H9 (cell line): ENCODE measurements at regions not wholly inside any gene's neighbourhood (a gene's known extent, or its start where the extent isn't known, plus 50 kb on each side); places are given as distances from the start of the nearest gene placed in this dataset.
A peak's percentile ranks its signal among the peaks of the same experiment; 100 is the strongest.
"Not testable (repeated sequence)": the region's sequence is repeated elsewhere in the genome, so short reads cannot be mapped to it uniquely, and the experiment has no call there.

ENCODE experiments used
- DNase-seq: peaks from one replicate; pipeline ENCODE4 v3.0.0-alpha.2; 2017
- H2AFZ ChIP-seq: one replicate; pipeline ENCODE4 v1.6.1; 2013; ENCODE audit warnings: mild to moderate bottlenecking, low read length, control low read depth, moderate library complexity
- H2AK5ac ChIP-seq: 2 replicates; pipeline ENCODE4 v1.6.1; 2013; ENCODE audit warnings: low read length, control low read depth, mixed read lengths; ENCODE audit not compliant: insufficient read length
- H2BK120ac ChIP-seq: one replicate; pipeline ENCODE4 v1.6.1; 2013; ENCODE audit warnings: low read depth, mild to moderate bottlenecking, low read length, control low read depth, inconsistent platforms; ENCODE audit not compliant: poor library complexity, severe bottlenecking
- H2BK12ac ChIP-seq: 2 replicates; pipeline ENCODE4 v1.6.1; 2013; ENCODE audit warnings: low read length, control low read depth, mixed read lengths, low read depth; ENCODE audit not compliant: insufficient read length
- H2BK15ac ChIP-seq: 2 replicates; pipeline ENCODE4 v1.6.1; 2013; ENCODE audit warnings: low read depth, low read length, control low read depth
- H2BK20ac ChIP-seq: one replicate; pipeline ENCODE4 v1.6.1; 2013; ENCODE audit warnings: low read depth, mild to moderate bottlenecking, low read length, control low read depth, inconsistent platforms; ENCODE audit not compliant: poor library complexity, severe bottlenecking
- H2BK5ac ChIP-seq: 2 replicates; pipeline ENCODE4 v1.6.1; 2013; ENCODE audit warnings: low read length, control low read depth, mixed read lengths; ENCODE audit not compliant: insufficient read length
- H3K14ac ChIP-seq: 2 replicates; pipeline ENCODE4 v1.6.1; 2013; ENCODE audit warnings: low read length, control low read depth; ENCODE audit not compliant: insufficient read depth
- H3K18ac ChIP-seq: 2 replicates; pipeline ENCODE4 v1.6.1; 2013; ENCODE audit warnings: low read depth, mild to moderate bottlenecking, mixed read lengths, low read length, control low read depth; ENCODE audit not compliant: insufficient read length
- H3K23ac ChIP-seq: 2 replicates; pipeline ENCODE4 v1.6.1; 2013; ENCODE audit warnings: low read length, control low read depth, mixed read lengths, low read depth; ENCODE audit not compliant: insufficient read length
- H3K23me2 ChIP-seq: 2 replicates; pipeline ENCODE4 v1.6.1; 2013; ENCODE audit warnings: low read depth, mild to moderate bottlenecking, mixed read lengths, low read length, control low read depth; ENCODE audit not compliant: insufficient read length, poor library complexity, severe bottlenecking
- H3K27ac ChIP-seq: 2 replicates; pipeline ENCODE4 v1.5.1; 2013; ENCODE audit warnings: low read length, control low read depth, mixed read lengths, low read depth; ENCODE audit not compliant: insufficient read length
- H3K27me3 ChIP-seq: 2 replicates; pipeline ENCODE4 v1.6.1; 2013; ENCODE audit warnings: low read length, control low read depth, inconsistent platforms; ENCODE audit not compliant: insufficient read depth
- H3K4ac ChIP-seq: 2 replicates; pipeline ENCODE4 v1.6.1; 2013; ENCODE audit warnings: low read depth, mild to moderate bottlenecking, control low read depth, inconsistent platforms, low read length, moderate library complexity
- H3K4me1 ChIP-seq: 2 replicates; pipeline ENCODE4 v1.6.1; 2013; ENCODE audit warnings: low read length, control low read depth, inconsistent platforms; ENCODE audit not compliant: insufficient read depth
- H3K4me2 ChIP-seq: 2 replicates; pipeline ENCODE4 v1.6.1; 2013; ENCODE audit warnings: low read length, control low read depth, mixed read lengths; ENCODE audit not compliant: insufficient read length, insufficient read depth
- H3K56ac ChIP-seq: 2 replicates; pipeline ENCODE4 v1.6.1; 2013; ENCODE audit warnings: low read depth, mild to moderate bottlenecking, mixed read lengths, low read length, control low read depth; ENCODE audit not compliant: insufficient read length
- H3K79me1 ChIP-seq: 2 replicates; pipeline ENCODE4 v1.6.1; 2013; ENCODE audit warnings: low read depth, mild to moderate bottlenecking, moderate library complexity, low read length, control low read depth, inconsistent platforms; ENCODE audit not compliant: insufficient read depth, poor library complexity, severe bottlenecking
- H3K79me2 ChIP-seq: 2 replicates; pipeline ENCODE4 v1.6.1; 2013; ENCODE audit warnings: low read length, control low read depth, inconsistent platforms; ENCODE audit not compliant: insufficient read depth
- H3K9ac ChIP-seq: 2 replicates; pipeline ENCODE4 v1.6.1; 2013; ENCODE audit warnings: low read length, control low read depth, mixed read lengths; ENCODE audit not compliant: insufficient read length; ENCODE audit errors: extremely low read depth
- H3K9me3 ChIP-seq: one replicate; pipeline ENCODE4 v1.6.1; 2013; ENCODE audit warnings: low read depth, low read length, inconsistent platforms; ENCODE audit not compliant: control insufficient read depth
- H3T11ph ChIP-seq: one replicate; pipeline ENCODE4 v1.6.1; 2013; ENCODE audit warnings: mild to moderate bottlenecking, low read length, control low read depth, inconsistent platforms
- H4K20me1 ChIP-seq: one replicate; pipeline ENCODE4 v1.6.1; 2013; ENCODE audit not compliant: control insufficient read depth, insufficient read length, insufficient read depth
- H4K5ac ChIP-seq: 2 replicates; pipeline ENCODE4 v1.6.1; 2013; ENCODE audit warnings: low read depth, mild to moderate bottlenecking, mixed read lengths, low read length, control low read depth; ENCODE audit not compliant: insufficient read length
- H4K8ac ChIP-seq: replicated peaks from 2 replicates; pipeline ENCODE4 v1.6.1; 2013; ENCODE audit warnings: low read length, control low read depth, mixed read lengths, low read depth; ENCODE audit not compliant: insufficient read length
- H4K91ac ChIP-seq: 2 replicates; pipeline ENCODE4 v1.6.1; 2013; ENCODE audit warnings: low read depth, mild to moderate bottlenecking, moderate library complexity, mixed read lengths, low read length, control low read depth; ENCODE audit not compliant: insufficient read length
- H3K27ac Mint-ChIP-seq, 3 experiments: 2 replicates in 2 of 3; 3 replicates in 1 of 3; pipeline ENCODE4 v1.8.0; 2020 to 2021; ENCODE audit warnings: mixed read lengths in 3 of 3, mild to moderate bottlenecking in 1 of 3, moderate library complexity in 1 of 3
- H3K27me3 Mint-ChIP-seq: 2 replicates; pipeline ENCODE4 v1.8.0; 2021; ENCODE audit warnings: low read depth, mild to moderate bottlenecking, moderate library complexity, mixed read lengths
- H3K36me3 Mint-ChIP-seq, 3 experiments: 2 replicates in 2 of 3; 3 replicates in 1 of 3; pipeline ENCODE4 v1.8.0; 2020 to 2021; ENCODE audit warnings: low read depth in 3 of 3, mixed read lengths in 3 of 3; ENCODE audit not compliant: insufficient read depth in 1 of 3
- H3K4me1 Mint-ChIP-seq, 2 experiments: 2 replicates each; pipeline ENCODE4 v1.8.0; 2020; ENCODE audit warnings: mixed read lengths in 2 of 2
- H3K4me3 Mint-ChIP-seq, 2 experiments: 2 replicates in 1 of 2; 3 replicates in 1 of 2; pipeline ENCODE4 v1.8.0; 2020 to 2021; ENCODE audit warnings: mild to moderate bottlenecking in 2 of 2, mixed read lengths in 2 of 2, moderate library complexity in 1 of 2
- H3K9me3 Mint-ChIP-seq, 2 experiments: 2 replicates in 1 of 2; 3 replicates in 1 of 2; pipeline ENCODE4 v1.8.0; 2020; ENCODE audit warnings: mild to moderate bottlenecking in 2 of 2, mixed read lengths in 2 of 2, moderate library complexity in 1 of 2
- WGBS: extraction: QIAGEN DNeasy Blood & Tissue Kit; methylation state at CpG from one replicate; pipeline ENCODE4 v1.1.7; 2013; ENCODE audit warnings: missing lambda C conversion rate, low lambda C conversion rate, mixed read lengths; ENCODE audit not compliant: insufficient read length; ENCODE audit errors: extremely low coverage; 5-methylcytosine and 5-hydroxymethylcytosine counted together
- TF ChIP-seq, protein P1 (sequence below): fragments of 200-600 bp; sonication (generic); conservative IDR thresholded peaks from 3 replicates; pipeline ENCODE4 v1.8.0; 2021; ENCODE audit warnings: antibody characterized with exemption, mild to moderate bottlenecking

- H3K79me1 ChIP-seq = no peaks in the 10 kb centered on the region
- TF ChIP-seq, protein P1, sequence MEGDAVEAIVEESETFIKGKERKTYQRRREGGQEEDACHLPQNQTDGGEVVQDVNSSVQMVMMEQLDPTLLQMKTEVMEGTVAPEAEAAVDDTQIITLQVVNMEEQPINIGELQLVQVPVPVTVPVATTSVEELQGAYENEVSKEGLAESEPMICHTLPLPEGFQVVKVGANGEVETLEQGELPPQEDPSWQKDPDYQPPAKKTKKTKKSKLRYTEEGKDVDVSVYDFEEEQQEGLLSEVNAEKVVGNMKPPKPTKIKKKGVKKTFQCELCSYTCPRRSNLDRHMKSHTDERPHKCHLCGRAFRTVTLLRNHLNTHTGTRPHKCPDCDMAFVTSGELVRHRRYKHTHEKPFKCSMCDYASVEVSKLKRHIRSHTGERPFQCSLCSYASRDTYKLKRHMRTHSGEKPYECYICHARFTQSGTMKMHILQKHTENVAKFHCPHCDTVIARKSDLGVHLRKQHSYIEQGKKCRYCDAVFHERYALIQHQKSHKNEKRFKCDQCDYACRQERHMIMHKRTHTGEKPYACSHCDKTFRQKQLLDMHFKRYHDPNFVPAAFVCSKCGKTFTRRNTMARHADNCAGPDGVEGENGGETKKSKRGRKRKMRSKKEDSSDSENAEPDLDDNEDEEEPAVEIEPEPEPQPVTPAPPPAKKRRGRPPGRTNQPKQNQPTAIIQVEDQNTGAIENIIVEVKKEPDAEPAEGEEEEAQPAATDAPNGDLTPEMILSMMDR = no peak
- H3K27me3 Mint-ChIP-seq = no peaks in the 10 kb centered on the region
These were observed 1046.7 kb downstream of the HACE1 start for GRCh38 chr6:103812970-103813369.

GRCh38 chr6:103801901-103802479 is 1057.7 kb downstream of the HACE1 start:
- not testable (repeated sequence) for H3K9ac ChIP-seq, H3K27ac Mint-ChIP-seq, H2BK120ac ChIP-seq, H3K27ac ChIP-seq, H2AK5ac ChIP-seq, H3K27me3 ChIP-seq, H4K8ac ChIP-seq, H3K27me3 Mint-ChIP-seq, H3K4me1 ChIP-seq, H3K4ac ChIP-seq, H3K9me3 ChIP-seq, H3K36me3 Mint-ChIP-seq, H3K23ac ChIP-seq, H3K79me1 ChIP-seq, H4K5ac ChIP-seq, H3K79me2 ChIP-seq, H3K23me2 ChIP-seq, H3K9me3 Mint-ChIP-seq, H3K14ac ChIP-seq, H3K18ac ChIP-seq, H2BK20ac ChIP-seq, H2BK5ac ChIP-seq, H3K4me3 Mint-ChIP-seq, H3K4me1 Mint-ChIP-seq, H2BK12ac ChIP-seq, H3K4me2 ChIP-seq, H3T11ph ChIP-seq, H4K91ac ChIP-seq, H4K20me1 ChIP-seq, H3K56ac ChIP-seq, H2BK15ac ChIP-seq, H2AFZ ChIP-seq
- peak; percentile 26 for DNase-seq
- WGBS = no CpG with 5 or more reads among the region's 11 CpGs

More at GRCh38 chr6:103812970-103813369, 1046.7 kb downstream of the HACE1 start:
- no peaks in the 10 kb centered on the region for H3K4me1 ChIP-seq
- H3K23ac ChIP-seq = no peak overlapping the region
- H3K9me3 ChIP-seq = no peaks in the 10 kb centered on the region
- no peak overlapping the region for H2BK5ac ChIP-seq
- no peaks in the 10 kb centered on the region for H3K27me3 ChIP-seq
- H3K4me1 Mint-ChIP-seq = no peaks in the 10 kb centered on the region
- H2BK15ac ChIP-seq = no peak overlapping the region
- H3K9ac ChIP-seq = no peak overlapping the region
- H2AK5ac ChIP-seq = no peak overlapping the region
- no peak overlapping the region for H3K56ac ChIP-seq
- H3K23me2 ChIP-seq = no peaks in the 10 kb centered on the region
- no peak overlapping the region for H3K27ac Mint-ChIP-seq
- H4K8ac ChIP-seq = no peak overlapping the region
- no peak overlapping the region for H2BK12ac ChIP-seq
- no peak overlapping the region for H4K5ac ChIP-seq
- no peak overlapping the region for H3K18ac ChIP-seq
- H3K4me3 Mint-ChIP-seq = no peak overlapping the region
- H2AFZ ChIP-seq = no peak overlapping the region
- H4K20me1 ChIP-seq = no peaks in the 10 kb centered on the region
- no peak overlapping the region for H2BK20ac ChIP-seq
- H3K27ac ChIP-seq = no peak overlapping the region
- H3K4ac ChIP-seq = no peak overlapping the region
- DNase-seq = no peak
- H3K4me2 ChIP-seq = no peak overlapping the region
- H3K14ac ChIP-seq = no peak overlapping the region
- no peaks in the 10 kb centered on the region for H3K36me3 Mint-ChIP-seq
- H2BK120ac ChIP-seq = no peak overlapping the region
- no peak overlapping the region for H4K91ac ChIP-seq
- no peaks in the 10 kb centered on the region for H3K9me3 Mint-ChIP-seq
- no peaks in the 10 kb centered on the region for H3K79me2 ChIP-seq
- no peak overlapping the region for H3T11ph ChIP-seq
